GDM1 (cell line): ENCODE measurements at regions not wholly inside any gene's neighbourhood (a gene's known extent, or its start where the extent isn't known, plus 50 kb on each side); places are given as distances from the start of the nearest gene placed in this dataset.

Experiments
- DNase-seq: peaks from one replicate; lab custom pipeline; 2025; lab: John Stamatoyannopoulos, UW

DNA sequence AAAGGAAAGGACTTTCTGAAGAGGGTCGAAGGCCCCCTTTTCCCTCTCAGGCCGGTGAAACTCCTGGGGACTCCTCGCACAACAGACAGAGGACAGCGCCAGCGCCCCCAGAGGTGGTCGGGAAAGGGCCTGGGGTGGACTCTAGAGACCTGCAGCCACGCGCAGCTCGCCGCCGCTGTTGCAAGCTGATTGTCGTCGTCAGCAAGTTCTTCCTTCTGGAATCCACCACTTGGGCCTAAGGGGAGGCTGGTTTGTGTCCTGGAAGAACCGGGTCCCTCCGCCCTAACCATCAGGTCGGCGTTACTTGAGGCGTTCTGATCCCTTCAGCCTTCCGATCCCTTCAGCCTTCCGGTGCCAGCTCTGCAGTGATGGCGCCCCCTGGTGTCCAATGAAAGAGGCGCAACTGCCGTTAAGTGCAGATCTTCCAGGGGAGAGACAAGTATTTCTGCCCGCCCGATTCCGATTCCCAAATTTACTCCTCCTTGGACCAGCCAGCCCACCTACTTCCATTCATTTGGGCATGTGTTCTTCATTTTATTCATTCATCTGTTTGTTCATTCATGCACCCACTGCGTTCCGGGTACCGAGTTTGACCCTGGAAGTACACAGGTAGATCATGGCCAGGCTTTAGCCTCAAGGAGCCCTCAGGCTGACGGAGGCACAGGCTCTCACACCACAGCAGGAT lies 77.2 kb upstream of the SLC6A11 start:
- DNase-seq: peak; percentile 29

DNA sequence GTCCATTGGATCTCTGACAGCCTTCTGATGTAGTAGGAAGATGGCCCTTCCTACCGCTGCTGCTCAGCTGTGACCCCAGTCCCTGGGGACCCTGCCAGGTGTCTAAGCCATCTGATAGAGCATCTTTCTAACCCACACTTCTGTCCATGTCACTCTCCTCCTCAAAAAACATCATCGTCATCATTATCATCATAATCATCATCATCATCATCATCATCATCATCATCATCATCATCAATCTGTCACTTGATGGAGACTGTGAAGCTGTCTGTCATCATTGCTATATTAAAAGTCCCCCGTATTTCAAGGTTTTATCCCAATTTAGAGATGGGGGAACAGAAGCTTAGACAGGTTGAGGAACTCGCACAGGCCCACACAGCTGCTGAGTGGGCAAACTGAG lies 75.1 kb upstream of the SLC6A11 start:
- no peak for DNase-seq

- DNase-seq: no peak
Measured at GRCh38 chr3:10741891-10742671, 73.9 kb upstream of the SLC6A11 start.

DNA sequence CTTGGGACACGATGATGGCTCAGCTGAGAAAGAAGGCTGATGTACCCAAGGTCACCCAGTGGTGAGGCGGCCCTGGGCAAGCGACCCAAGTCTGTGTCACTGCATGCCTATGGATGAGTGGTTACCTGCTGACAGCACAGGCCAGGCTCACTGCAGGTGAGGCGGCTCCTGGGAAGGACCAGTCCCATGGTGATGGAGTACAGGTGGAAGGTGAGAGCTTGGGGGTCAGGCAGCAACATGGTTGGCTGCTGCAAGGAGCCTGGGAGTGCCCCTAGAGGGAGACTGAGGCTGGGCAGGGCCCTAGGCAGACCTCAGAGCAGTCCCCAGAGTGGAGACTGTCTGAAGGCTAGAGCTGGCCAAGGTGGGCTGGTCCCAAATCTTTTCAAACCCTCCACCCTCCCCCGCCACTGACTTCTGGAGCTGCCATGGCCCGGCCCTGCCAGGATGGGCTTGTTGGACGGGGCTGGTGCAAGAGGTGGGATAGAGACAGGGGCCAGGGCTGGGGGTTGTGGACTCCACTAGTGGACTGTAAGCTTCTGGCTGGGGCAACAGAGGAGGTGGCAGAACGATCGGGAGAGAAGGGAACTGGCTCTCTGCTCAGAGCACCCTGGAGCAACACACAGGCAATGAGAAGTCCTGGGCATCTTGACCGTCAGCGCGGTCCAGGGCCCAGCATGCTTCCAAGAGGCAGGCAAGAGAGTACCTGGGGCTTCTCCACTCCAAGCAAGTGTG lies 72.5 kb upstream of the SLC6A11 start:
- DNase-seq: no peak

- DNase-seq: no peak
Measured at GRCh38 chr3:10744098-10744465, 71.9 kb upstream of the SLC6A11 start.

DNA sequence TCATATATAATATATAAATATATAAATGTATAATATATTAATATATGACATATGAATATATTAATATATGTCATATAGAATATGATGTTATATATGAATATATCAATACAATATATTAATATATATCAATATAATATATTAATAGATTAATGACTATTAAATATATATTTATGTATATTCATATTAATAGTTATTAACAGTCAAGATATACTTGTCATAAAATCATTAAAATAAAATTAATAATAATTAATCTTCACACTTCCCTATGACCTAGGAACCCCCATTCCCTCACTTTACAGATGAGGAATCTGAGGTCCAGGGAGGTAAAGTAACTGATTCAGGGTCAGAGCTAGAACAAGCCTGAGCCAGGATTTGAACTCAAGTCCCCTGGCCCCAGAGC lies 70.6 kb upstream of the SLC6A11 start:
- no peak for DNase-seq

DNA sequence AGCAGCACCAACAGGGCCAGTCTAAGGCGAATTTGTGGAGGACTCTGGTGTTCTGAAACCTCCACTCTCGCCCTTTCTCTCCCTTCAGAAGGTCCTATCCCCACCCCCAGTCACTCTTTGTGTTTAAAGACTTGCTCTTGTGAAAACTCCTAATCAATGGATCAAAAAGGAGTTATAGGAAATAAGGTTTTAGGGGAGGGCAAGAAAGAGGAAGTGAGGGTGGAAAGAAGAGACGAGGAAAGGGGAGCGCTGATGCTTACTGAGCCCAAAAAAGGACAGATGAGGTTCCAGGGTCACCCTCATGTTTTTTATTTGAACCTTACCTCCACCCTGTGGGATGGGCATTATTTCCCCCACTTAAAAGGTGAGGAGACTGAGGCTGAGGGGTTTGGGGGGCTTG lies 70.0 kb upstream of the SLC6A11 start:
- no peak for DNase-seq

GRCh38 chr3:10746684-10747083 lies 69.3 kb upstream of the SLC6A11 start:
- no peak for DNase-seq

GRCh38 chr3:10747341-10747740 lies 68.7 kb upstream of the SLC6A11 start:
- DNase-seq: no peak

GRCh38 chr3:10748040-10748439 lies 68.0 kb upstream of the SLC6A11 start:
- DNase-seq: no peak

- DNase-seq: no peak
Measured at GRCh38 chr3:10753964-10754363, 62.1 kb upstream of the SLC6A11 start.

DNA sequence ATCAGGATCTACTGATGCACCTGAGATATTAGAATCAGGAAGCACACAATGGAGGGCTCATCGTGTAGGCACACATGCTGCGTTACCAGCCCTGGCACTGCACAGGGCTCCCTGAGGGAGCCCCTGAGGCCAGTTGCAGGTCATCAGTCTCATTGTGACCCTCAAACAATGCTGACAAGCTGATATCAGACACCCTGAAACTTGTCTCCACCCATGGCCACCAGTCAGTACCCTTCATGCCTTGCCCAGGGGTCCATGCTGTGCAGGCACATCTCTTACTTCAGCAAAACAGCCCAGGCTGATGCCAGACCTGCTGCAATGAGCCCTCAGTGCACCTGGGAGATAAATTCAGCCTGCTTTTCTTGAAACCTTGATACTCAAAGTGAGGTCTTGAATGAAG lies 59.5 kb upstream of the SLC6A11 start:
- DNase-seq: no peak

DNA sequence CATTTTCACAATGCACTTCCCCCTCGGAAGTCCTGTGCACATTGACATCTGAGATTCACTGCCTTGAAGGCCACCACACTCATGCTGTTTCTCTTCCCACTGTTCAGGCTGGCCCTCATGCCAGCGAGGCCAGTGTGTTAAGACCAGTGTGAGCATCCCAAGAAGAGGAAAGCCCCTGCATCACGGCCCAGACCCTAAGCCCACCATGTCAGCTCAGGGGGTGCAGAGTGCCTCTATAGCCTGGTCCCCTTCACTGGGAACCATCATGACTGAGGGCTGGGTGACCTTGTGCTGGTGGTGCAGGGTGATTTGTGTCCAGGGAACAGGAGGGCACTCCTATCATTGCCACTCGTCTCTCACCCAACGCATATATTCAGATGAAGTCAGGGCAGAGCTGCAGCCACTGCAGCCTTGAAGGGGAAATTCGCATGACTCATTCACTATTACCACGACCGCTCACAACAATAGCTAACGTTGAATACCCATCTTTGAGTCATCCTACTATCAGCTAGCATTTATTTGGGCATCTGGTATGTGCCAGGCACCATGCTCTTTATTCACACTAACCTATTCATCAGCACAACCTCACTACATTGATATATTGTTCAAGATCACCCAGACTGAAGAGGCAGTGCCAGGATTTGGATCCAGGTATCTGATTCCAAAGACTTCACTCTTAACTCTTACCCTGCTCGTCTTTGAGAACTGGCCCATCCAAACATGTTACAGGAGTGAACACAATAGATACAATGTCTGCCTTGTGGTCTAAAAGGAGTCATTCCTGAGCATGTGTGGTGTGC lies 58.8 kb upstream of the SLC6A11 start:
- DNase-seq: no peak

DNA sequence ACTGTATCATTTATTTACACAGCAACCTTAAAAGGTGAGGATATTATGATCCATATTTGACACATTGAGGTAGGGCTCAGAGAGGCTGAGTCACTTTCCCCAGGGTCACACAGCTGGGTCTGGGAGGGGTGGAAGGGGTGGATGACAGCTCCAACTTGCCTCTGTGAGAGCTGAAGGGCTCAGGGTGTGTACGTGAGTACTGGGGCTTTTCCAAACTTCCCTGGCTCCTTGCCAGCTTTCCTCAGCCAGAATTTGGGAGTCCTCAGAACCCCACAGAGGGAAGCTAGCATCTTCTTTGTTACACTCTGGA lies 58.3 kb upstream of the SLC6A11 start:
- DNase-seq: no peak

- peak; percentile 22 for DNase-seq
Measured at GRCh38 chr3:10758304-10759037, 57.6 kb upstream of the SLC6A11 start.

GRCh38 chr3:10759495-10759894 lies 56.5 kb upstream of the SLC6A11 start:
- no peak for DNase-seq

- no peak for DNase-seq
Measured at GRCh38 chr3:10760199-10760598, 55.8 kb upstream of the SLC6A11 start.

GRCh38 chr3:10761583-10761982 lies 54.4 kb upstream of the SLC6A11 start:
- no peak for DNase-seq

DNA sequence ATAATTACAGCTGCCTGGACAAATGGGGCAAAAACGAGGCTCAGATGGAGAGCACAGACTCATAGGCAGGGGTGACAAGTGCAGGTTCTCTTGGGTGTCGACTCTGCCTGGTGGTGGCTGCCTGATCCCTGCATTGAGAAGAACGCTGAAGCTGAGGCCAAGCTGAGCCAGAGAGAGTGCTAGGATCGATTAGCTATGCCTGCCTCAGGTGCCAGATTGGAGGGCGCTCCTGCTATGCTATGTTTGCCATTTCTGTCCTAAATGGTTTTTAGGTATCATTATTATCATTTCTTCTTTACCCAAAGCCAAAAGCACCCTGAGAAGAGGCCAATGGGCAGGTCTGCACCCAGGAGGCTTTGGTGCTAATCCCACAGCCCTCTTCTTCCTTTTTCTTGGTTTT lies 53.9 kb upstream of the SLC6A11 start:
- DNase-seq: no peak

- DNase-seq: no peak
Measured at GRCh38 chr3:10762611-10763247, 53.3 kb upstream of the SLC6A11 start.

DNA sequence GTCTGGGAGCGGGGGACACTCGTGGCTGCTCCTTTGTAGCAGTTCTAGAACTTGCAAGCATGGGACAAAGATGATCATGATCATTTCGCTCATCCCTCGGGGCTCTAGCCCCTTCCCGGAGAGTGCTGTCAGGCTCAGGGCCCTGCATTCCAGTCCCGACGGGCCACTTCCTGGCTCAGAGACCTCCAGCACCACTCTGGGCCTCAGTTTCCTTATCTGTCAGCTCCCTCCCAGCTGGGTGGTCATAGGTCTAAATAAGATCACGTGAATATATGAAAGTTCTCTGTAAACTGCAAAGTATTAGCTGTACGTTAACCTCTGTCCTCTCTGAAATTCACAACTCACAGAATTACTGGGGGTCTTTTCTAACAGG lies 52.8 kb upstream of the SLC6A11 start:
- no peak for DNase-seq
